Astrocyte of the cerebellum (primary cell): ENCODE measurements at regions not wholly inside any gene's neighbourhood (a gene's known extent, or its start where the extent isn't known, plus 50 kb on each side); places are given as distances from the start of the nearest gene placed in this dataset.
"Not testable (repeated sequence)": the region's sequence is repeated elsewhere in the genome, so short reads cannot be mapped to it uniquely, and the experiment has no call there.

Experiments
- DNase-seq: peaks from one replicate; pipeline ENCODE4 v3.0.0-alpha.2; 2011; ENCODE audit warnings: low read depth
- H3K4me3 ChIP-seq: 2 replicates; pipeline ENCODE4 v1.5.1; 2011; ENCODE audit warnings: mild to moderate bottlenecking, low read depth, low read length, moderate library complexity
- CTCF ChIP-seq: IDR thresholded peaks from 2 replicates; pipeline ENCODE4 v1.5.1; 2012; ENCODE audit warnings: low read length, low read depth, moderate library complexity, mild to moderate bottlenecking; ENCODE audit errors: missing control alignments
- in situ Hi-C: cut with HindIII; loops from 2 replicates; pipeline ENCODE4 v1.10.0; 2017; ENCODE audit warnings: low sequenced_read_pairs

GRCh38 chr11:42819126-42819525 is 492.7 kb upstream of the API5 start:
- no peak overlapping the region for H3K4me3 ChIP-seq
- no peak for DNase-seq
- in situ Hi-C loops, result no loop called here
- TF ChIP-seq CTCF, result no peak

GRCh38 chr11:42822188-42822587 is 489.6 kb upstream of the API5 start:
- DNase-seq, H3K4me3 ChIP-seq, in situ Hi-C loops: not testable (repeated sequence)

- no peak for TF ChIP-seq CTCF
- DNase-seq, result no peak
- H3K4me3 ChIP-seq, result no peak overlapping the region
- in situ Hi-C loops, result no loop called here
These were observed 488.2 kb upstream of the API5 start for GRCh38 chr11:42823546-42823945.

GRCh38 chr11:42824067-42824466 is 487.7 kb upstream of the API5 start:
- in situ Hi-C loops, result no loop called here
- TF ChIP-seq CTCF, result no peak
- DNase-seq, result no peak

GRCh38 chr11:42825598-42825997 is 486.2 kb upstream of the API5 start:
- no peak for TF ChIP-seq CTCF
- no peak overlapping the region for H3K4me3 ChIP-seq
- in situ Hi-C loops, result no loop called here
- DNase-seq, result no peak

More at GRCh38 chr11:42824067-42824466, 487.7 kb upstream of the API5 start:
- H3K4me3 ChIP-seq, result no peak overlapping the region

- no peak for DNase-seq
- in situ Hi-C loops, result no loop called here
- no peak overlapping the region for H3K4me3 ChIP-seq
- TF ChIP-seq CTCF, result no peak
These were observed 484.0 kb upstream of the API5 start for GRCh38 chr11:42827845-42828244.

GRCh38 chr11:42837994-42838393 is 473.8 kb upstream of the API5 start:
- in situ Hi-C loops, result no loop called here
- no peak overlapping the region for H3K4me3 ChIP-seq
- no peak for TF ChIP-seq CTCF
- no peak for DNase-seq
